SK-N-SH treated with all-trans-retinoic acid at 6 μM for 48 hours (cell line): ENCODE measurements at regions not wholly inside any gene's neighbourhood (a gene's known extent, or its start where the extent isn't known, plus 50 kb on each side); places are given as distances from the start of the nearest gene placed in this dataset.

Experiments used
- ATAC-seq: fragments of 200-7000 bp; cut with Tn5 transposase; 3 replicates; pipeline ENCODE4 v1.9.1; 2020; ENCODE audit warnings: mild to moderate bottlenecking, moderate library complexity
- ARNTL ChIP-seq: fragments of 450-650 bp; formaldehyde crosslinking; IDR thresholded peaks from 2 replicates; pipeline ENCODE4 v1.5.0; 2020; ENCODE audit warnings: low read depth, mild to moderate bottlenecking, moderate library complexity, borderline replicate concordance
- BACH2 ChIP-seq: fragments of 250-450 bp; sonication (Bioruptor Pico); IDR thresholded peaks from 2 replicates; pipeline ENCODE4 v1.9.0; 2021; ENCODE audit warnings: mild to moderate bottlenecking, borderline replicate concordance
- CREB5 ChIP-seq: fragments of 250-450 bp; sonication (Bioruptor Pico); IDR thresholded peaks from 2 replicates; pipeline ENCODE4 v1.5.1; 2020; ENCODE audit warnings: low read depth, mild to moderate bottlenecking, moderate library complexity
- CSDC2 ChIP-seq: fragments of 250-450 bp; sonication (Bioruptor Pico); IDR thresholded peaks from 2 replicates; pipeline ENCODE4 v1.5.0; 2020; ENCODE audit warnings: mild to moderate bottlenecking, moderate library complexity
- CSRNP3 ChIP-seq: fragments of 250-450 bp; sonication (Bioruptor Pico); IDR thresholded peaks from 2 replicates; pipeline ENCODE4 v1.5.1; 2021; ENCODE audit warnings: mild to moderate bottlenecking, moderate library complexity
- GLIS3 ChIP-seq: fragments of 250-450 bp; sonication (Bioruptor Pico); IDR thresholded peaks from 2 replicates; pipeline ENCODE4 v1.5.0; 2020; ENCODE audit warnings: mild to moderate bottlenecking, moderate library complexity
- ISL1 ChIP-seq: fragments of 250-450 bp; sonication (Bioruptor Pico); IDR thresholded peaks from 2 replicates; pipeline ENCODE4 v2.1.2; 2022; ENCODE audit warnings: mild to moderate bottlenecking, moderate library complexity
- OSR1 ChIP-seq: fragments of 250-450 bp; sonication (Bioruptor Pico); IDR thresholded peaks from 2 replicates; pipeline ENCODE4 v1.8.0; 2022; ENCODE audit warnings: moderate library complexity, mild to moderate bottlenecking, inconsistent platforms
- PATZ1 ChIP-seq: fragments of 250-450 bp; sonication (Bioruptor Pico); IDR thresholded peaks from 2 replicates; pipeline ENCODE4 v1.8.0; 2020; ENCODE audit warnings: mild to moderate bottlenecking, moderate library complexity, borderline replicate concordance
- POU6F1 ChIP-seq: fragments of 250-450 bp; sonication (Bioruptor Pico); IDR thresholded peaks from 2 replicates; pipeline ENCODE4 v1.8.0; 2021; ENCODE audit warnings: low read depth, mild to moderate bottlenecking, moderate library complexity, borderline replicate concordance
- PPARA ChIP-seq: fragments of 250-450 bp; sonication (Bioruptor Pico); IDR thresholded peaks from 2 replicates; pipeline ENCODE4 v1.5.0; 2020; ENCODE audit warnings: mild to moderate bottlenecking, borderline replicate concordance
- RARB ChIP-seq: fragments of 250-450 bp; sonication (Bioruptor Pico); IDR thresholded peaks from 2 replicates; pipeline ENCODE4 v1.8.0; 2021; ENCODE audit warnings: mild to moderate bottlenecking, moderate library complexity
- TCF4 ChIP-seq: fragments of 250-450 bp; sonication (Bioruptor Pico); IDR thresholded peaks from 2 replicates; pipeline ENCODE4 v1.8.0; 2021; ENCODE audit warnings: mild to moderate bottlenecking, moderate library complexity, borderline replicate concordance
- TOX ChIP-seq: fragments of 250-450 bp; sonication (Bioruptor Pico); IDR thresholded peaks from 2 replicates; pipeline ENCODE4 v1.8.0; 2021; ENCODE audit warnings: mild to moderate bottlenecking, moderate library complexity, borderline replicate concordance
- TSHZ2 ChIP-seq: fragments of 250-450 bp; sonication (Bioruptor Pico); IDR thresholded peaks from 2 replicates; pipeline ENCODE4 v1.5.0; 2020; ENCODE audit warnings: mild to moderate bottlenecking, moderate library complexity
- ZC3H10 ChIP-seq: fragments of 250-450 bp; sonication (Bioruptor Pico); IDR thresholded peaks from 2 replicates; pipeline ENCODE4 v1.5.1; 2021; ENCODE audit warnings: mild to moderate bottlenecking, moderate library complexity
- ZFP30 ChIP-seq: fragments of 450-650 bp; formaldehyde crosslinking; IDR thresholded peaks from 2 replicates; pipeline ENCODE4 v1.5.0; 2022; ENCODE audit warnings: mild to moderate bottlenecking, moderate library complexity
- ZNF565 ChIP-seq: fragments of 450-650 bp; formaldehyde crosslinking; conservative IDR thresholded peaks from 2 replicates; pipeline ENCODE4 v1.5.0; 2020; ENCODE audit warnings: low read depth, mild to moderate bottlenecking, moderate library complexity
- ZNF70 ChIP-seq: fragments of 450-650 bp; formaldehyde crosslinking; IDR thresholded peaks from 2 replicates; pipeline ENCODE4 v1.5.0; 2020; ENCODE audit warnings: mild to moderate bottlenecking, moderate library complexity
- ZNF8 ChIP-seq: fragments of 450-650 bp; formaldehyde crosslinking; IDR thresholded peaks from 2 replicates; pipeline ENCODE4 v1.5.0; 2020; ENCODE audit warnings: mild to moderate bottlenecking, moderate library complexity

GRCh38 chr1:5685446-5686040, 306.7 kb downstream of the NPHP4 start:
- TF ChIP-seq ZFP30 (no peak), POU6F1 (no peak), CSRNP3 (CRISPR knock-in tag) (no peak), TSHZ2 (CRISPR knock-in tag) (no peak), PPARA (no peak), TCF4 (CRISPR knock-in tag) (no peak), GLIS3 (CRISPR knock-in tag) (no peak), RARB (CRISPR knock-in tag) (no peak), OSR1 (CRISPR knock-in tag) (no peak), TOX (CRISPR knock-in tag) (no peak), ZC3H10 (CRISPR knock-in tag) (no peak), ZNF8 (CRISPR knock-in tag) (no peak), ZNF70 (CRISPR knock-in tag) (no peak), BACH2 (CRISPR knock-in tag) (no peak), CSDC2 (CRISPR knock-in tag) (no peak), ARNTL (CRISPR knock-in tag) (no peak), CREB5 (no peak), ZNF565 (no peak), PATZ1 (CRISPR knock-in tag) (no peak)
- TF ChIP-seq, all 23 proteins: peak for 0
- no peak for ATAC-seq

- no peak for ATAC-seq
- TF ChIP-seq ZFP30 (no peak), ZC3H10 (CRISPR knock-in tag) (no peak), GLIS3 (CRISPR knock-in tag) (no peak), CSRNP3 (CRISPR knock-in tag) (no peak), CSDC2 (CRISPR knock-in tag) (no peak), POU6F1 (no peak), ZNF70 (CRISPR knock-in tag) (no peak), BACH2 (CRISPR knock-in tag) (no peak), TOX (CRISPR knock-in tag) (no peak), OSR1 (CRISPR knock-in tag) (no peak), PPARA (no peak), TSHZ2 (CRISPR knock-in tag) (no peak), PATZ1 (CRISPR knock-in tag) (no peak), ISL1 (CRISPR knock-in tag) (no peak), TCF4 (CRISPR knock-in tag) (no peak), ARNTL (CRISPR knock-in tag) (no peak)
Observed at GRCh38 chr1:5684791-5685190, 307.4 kb downstream of the NPHP4 start.
